ENCODE measurements at regions not wholly inside any gene's neighbourhood (a gene's known extent, or its start where the extent isn't known, plus 50 kb on each side); places are given as distances from the start of the nearest gene placed in this dataset.

- FAIRE-seq = no peak
- H3K9me3 ChIP-seq (ENCODE audit: insufficient read depth in 2 of 2, low read depth in 1 of 2, low read length in 1 of 2) = no peaks in the 10 kb centered on the region
- 88% methylated on average over 3 of the region's 3 CpGs; no CpG with 5 or more reads in 1 of the 2 experiments for WGBS, 2 experiments (ENCODE audit: extremely low coverage in 1 of 2, insufficient coverage in 1 of 2, insufficient read length in 1 of 2, insufficient replicate concordance in 2 of 2, low coverage in 1 of 2, low lambda C conversion rate in 2 of 2, missing lambda C conversion rate in 1 of 2)
- no peak for TF ChIP-seq EP300 (IDR thresholded peaks at IDR 0.05; ENCODE audit: borderline replicate concordance in 1 of 2, low read depth in 2 of 2, low read length in 2 of 2)
- TF ChIP-seq ATF3 (IDR thresholded peaks at IDR 0.05; ENCODE audit: insufficient read depth, low read depth, low read length) = no peak
- no peak for TF ChIP-seq BRCA1 (IDR thresholded peaks at IDR 0.05; ENCODE audit: low read depth, low read length)
- no peak for TF ChIP-seq ZNF274 (IDR thresholded peaks at IDR 0.05; ENCODE audit: borderline replicate concordance, extremely low read depth, low read length)
- TF ChIP-seq PHF8 (conservative IDR thresholded peaks at IDR 0.05; ENCODE audit: low read depth, low read length) = no peak
- no peak for TF ChIP-seq SRF (IDR thresholded peaks at IDR 0.05; ENCODE audit: low read depth, low read length)
- TF ChIP-seq KDM4A (IDR thresholded peaks at IDR 0.05; ENCODE audit: low read depth, low read length, severe bottlenecking) = no peak
- no peak for TF ChIP-seq SP2 (IDR thresholded peaks at IDR 0.05; ENCODE audit: low read length)
- no peak for TF ChIP-seq JUND (IDR thresholded peaks at IDR 0.05; ENCODE audit: low read length)
- TF ChIP-seq SAP30 (IDR thresholded peaks at IDR 0.05; ENCODE audit: insufficient read depth, insufficient replicate concordance, low read length) = no peak
- no peak for TF ChIP-seq TAF7 (optimal IDR thresholded peaks at IDR 0.05; ENCODE audit: borderline replicate concordance, low read depth, low read length)
- TF ChIP-seq RFX5 (IDR thresholded peaks at IDR 0.05; ENCODE audit: borderline replicate concordance, low read depth, low read length) = no peak
- no peak for TF ChIP-seq USF2 (IDR thresholded peaks at IDR 0.05; ENCODE audit: low read length)
Measured at GRCh38 chr2:167826906-167827305, 420.5 kb downstream of the STK39 start.

More at GRCh38 chr2:167826906-167827305, 420.5 kb downstream of the STK39 start:
- Histone ChIP-seq H2BK5ac (ENCODE audit: low read depth, low read length) (no peak overlapping the region), H4K91ac (replicated peaks; ENCODE audit: insufficient read length, low read length) (no peak overlapping the region), H3K9ac (replicated peaks in 1 of 4; ENCODE audit: extremely low read depth in 1 of 4, low read depth in 3 of 4, low read length in 3 of 4) (no peak overlapping the region), H4K5ac (ENCODE audit: insufficient read length, low read depth, low read length) (no peak overlapping the region), H2AK5ac (ENCODE audit: low read depth, low read length) (no peak overlapping the region), H4K8ac (ENCODE audit: extremely low read depth, insufficient read depth, low read length) (no peak overlapping the region), H3K4ac (replicated peaks; ENCODE audit: insufficient read length, low read depth, low read length) (no peak overlapping the region), H3K36me3 (ENCODE audit: control insufficient read depth in 2 of 4, insufficient read depth in 4 of 4, low read length in 3 of 4) (peaks cover 0 to 6% (median 2%) of the 10 kb centered on the region in 4 experiments; a peak in 2 of 8 replicates), H3K23me2 (ENCODE audit: low read depth, low read length) (no peaks in the 10 kb centered on the region), H4K20me1 (replicated peaks in 1 of 2; ENCODE audit: control insufficient read depth in 1 of 2, insufficient read depth in 2 of 2, low read length in 2 of 2) (no peaks in the 10 kb centered on the region), H3K4me3 (ENCODE audit: extremely low read depth in 1 of 4, insufficient read depth in 2 of 4, low read depth in 3 of 4, low read length in 4 of 4) (no peak overlapping the region), H2BK12ac (ENCODE audit: low read depth, low read length) (no peak overlapping the region), H3K27ac (ENCODE audit: low read depth, low read length) (no peak overlapping the region), H2AFZ (ENCODE audit: low read length) (no peak overlapping the region), H3K27me3 (replicated peaks in 1 of 4; ENCODE audit: control insufficient read depth in 3 of 4, extremely low read depth in 1 of 4, insufficient read depth in 3 of 4, low read length in 3 of 4) (no peaks in the 10 kb centered on the region), H2BK20ac (ENCODE audit: low read length) (no peak overlapping the region), H3K14ac (ENCODE audit: insufficient read length) (no peak overlapping the region), H2BK15ac (ENCODE audit: low read length) (no peak overlapping the region), H3K4me1 (replicated peaks in 1 of 4; ENCODE audit: control insufficient read depth in 3 of 4, insufficient read depth in 4 of 4, low read length in 3 of 4) (no peaks in the 10 kb centered on the region), H3K79me2 (ENCODE audit: control insufficient read depth in 1 of 2, insufficient read depth in 2 of 2, low read length in 2 of 2) (no peaks in the 10 kb centered on the region), H3K4me2 (ENCODE audit: insufficient read depth in 1 of 2, low read depth in 2 of 2, low read length in 2 of 2) (no peak overlapping the region), H3K79me1 (ENCODE audit: low read depth, low read length) (no peaks in the 10 kb centered on the region), H2BK120ac (replicated peaks; ENCODE audit: low read depth, low read length) (no peak overlapping the region), H3K23ac (ENCODE audit: insufficient read length) (no peak overlapping the region), H3K56ac (replicated peaks; ENCODE audit: insufficient read length, low read depth, low read length) (no peak overlapping the region), H3K18ac (ENCODE audit: extremely low read depth, low read length) (no peak overlapping the region)
- POLR2A ChIA-PET (ENCODE audit: partially characterized antibody) = no interaction called here
- DNase-seq (ENCODE audit: low read depth in 1 of 2, low spot score in 2 of 2) = no peak
- CTCF ChIA-PET (ENCODE audit: partially characterized antibody) = no interaction called here
